Medulla oblongata (tissue), 1 donor: ENCODE measurements at regions not wholly inside any gene's neighbourhood (a gene's known extent, or its start where the extent isn't known, plus 50 kb on each side); places are given as distances from the start of the nearest gene placed in this dataset.
"Not testable (repeated sequence)": the region's sequence is repeated elsewhere in the genome, so short reads cannot be mapped to it uniquely, and the experiment has no call there.

Source experiments
- DNase-seq: peaks from one replicate; pipeline ENCODE4 v3.0.0-alpha.2; 2015; ENCODE audit errors: extremely low spot score

DNA sequence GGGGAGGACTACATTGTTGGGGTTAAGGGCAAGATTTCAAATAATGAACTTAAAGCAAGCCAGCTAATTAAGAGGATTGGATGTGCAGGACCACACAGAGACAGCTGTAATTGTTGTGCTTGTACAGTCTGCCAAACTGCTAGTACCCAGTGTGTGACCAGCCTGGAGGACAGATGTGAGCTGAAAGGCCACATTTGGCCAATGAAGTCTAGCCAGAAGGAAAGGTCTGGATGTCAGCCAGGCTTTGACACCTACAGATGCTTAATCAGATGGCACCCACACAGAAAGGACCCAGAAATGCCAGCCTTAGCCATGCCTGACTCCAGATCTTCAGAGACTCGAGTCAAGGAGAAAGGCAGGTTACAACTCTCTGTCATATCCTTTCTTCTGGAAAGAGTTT lies 491.1 kb downstream of the KIF4B start:
- no peak for DNase-seq

DNA sequence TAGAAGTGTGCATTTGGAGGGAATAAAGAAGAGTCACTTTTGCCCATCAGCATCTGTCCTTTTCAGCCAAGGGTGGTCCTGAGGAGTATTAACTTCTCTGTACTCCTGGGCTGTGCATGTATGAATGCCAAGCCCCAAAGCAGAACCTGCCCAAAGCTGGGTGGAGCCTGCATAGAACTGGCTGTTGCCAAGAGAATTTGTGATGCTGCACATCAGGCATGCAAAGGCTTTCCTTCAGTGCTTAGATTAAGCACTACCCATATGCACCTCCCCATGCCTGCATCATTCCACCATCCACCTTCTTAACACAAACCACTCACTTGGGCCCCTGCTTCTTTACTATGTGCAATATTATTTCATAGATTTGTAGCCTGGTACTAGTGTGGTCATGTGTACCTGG lies 493.8 kb downstream of the KIF4B start:
- DNase-seq = no peak

DNA sequence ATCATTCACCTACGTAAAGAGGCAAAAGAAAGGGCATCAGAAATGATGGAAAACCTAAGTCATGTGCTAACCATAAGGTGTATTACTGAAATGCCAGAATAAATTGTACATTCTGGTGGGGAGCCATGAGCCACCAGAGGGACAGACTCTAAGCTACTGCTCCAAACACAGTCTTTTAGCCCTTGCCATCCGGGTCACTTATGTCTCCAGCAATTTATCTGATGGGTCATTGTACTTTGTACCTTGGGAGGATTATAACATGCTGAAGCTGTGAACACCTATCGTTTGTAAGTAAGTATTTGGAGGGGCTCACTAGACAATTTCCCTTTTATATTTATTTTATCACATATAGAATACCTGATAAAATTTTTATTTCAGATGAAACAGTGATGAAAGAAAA lies 495.1 kb downstream of the KIF4B start:
- no peak for DNase-seq

DNA sequence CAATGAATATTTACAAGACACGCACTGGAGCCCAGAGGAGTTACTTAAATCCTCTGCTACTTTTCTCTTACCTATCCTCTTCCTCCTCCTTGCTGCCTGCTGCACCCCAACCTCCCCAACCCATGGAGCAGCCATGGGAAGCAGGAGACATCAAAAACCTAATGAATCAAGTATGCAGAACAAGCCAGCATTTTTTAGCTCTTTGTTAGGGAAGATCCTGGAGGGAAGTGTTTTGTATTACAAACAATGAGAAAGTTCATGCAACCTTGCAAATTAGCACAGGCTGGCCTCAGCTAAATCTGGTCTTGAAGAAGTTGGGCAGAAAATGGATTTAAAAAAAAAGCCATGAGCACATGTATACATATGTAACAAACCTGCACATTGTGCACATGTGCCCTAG lies 498.8 kb downstream of the KIF4B start:
- DNase-seq = no peak

DNA sequence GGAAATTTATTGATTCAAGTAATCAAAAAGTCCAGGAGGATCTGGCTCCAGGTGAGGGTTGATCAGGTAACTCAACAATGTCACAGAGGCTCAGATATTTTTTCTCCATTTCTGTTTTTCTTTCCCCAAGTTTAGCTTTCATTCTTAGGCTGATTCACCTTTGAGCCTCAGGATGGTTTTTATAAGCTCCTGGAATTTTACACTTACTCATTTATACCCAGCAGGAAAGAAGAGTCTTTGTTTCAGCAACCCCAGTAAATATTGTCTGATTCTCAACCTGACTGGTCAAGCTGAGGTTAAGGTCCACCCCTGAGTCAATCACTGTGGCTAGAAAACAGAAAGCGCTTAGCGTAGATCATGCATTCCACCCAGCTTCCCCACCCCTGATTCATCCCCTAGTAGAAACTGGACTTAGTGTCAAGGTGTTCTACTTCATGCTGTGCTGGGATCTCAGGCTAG lies 500.6 kb downstream of the KIF4B start:
- no peak for DNase-seq

DNA sequence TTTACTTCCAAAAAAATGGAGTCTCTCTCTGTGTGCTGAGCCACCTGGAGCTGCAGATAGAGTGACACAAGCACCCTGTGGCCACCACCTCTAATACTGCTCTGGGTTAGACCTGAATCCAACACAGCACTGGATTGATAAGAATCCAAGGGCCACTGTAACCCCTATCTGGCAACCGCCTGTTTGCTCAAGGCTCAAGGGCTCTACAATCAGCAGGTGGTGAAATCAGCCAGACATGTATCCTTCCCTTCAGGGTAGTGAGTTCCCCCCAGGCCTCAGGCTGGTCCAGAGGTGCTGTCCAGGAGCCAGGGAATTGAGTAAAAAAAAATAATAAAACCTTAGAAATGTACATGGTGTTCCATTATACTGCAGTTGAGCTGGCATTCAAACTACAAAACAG lies 509.0 kb downstream of the KIF4B start:
- DNase-seq = no peak

DNA sequence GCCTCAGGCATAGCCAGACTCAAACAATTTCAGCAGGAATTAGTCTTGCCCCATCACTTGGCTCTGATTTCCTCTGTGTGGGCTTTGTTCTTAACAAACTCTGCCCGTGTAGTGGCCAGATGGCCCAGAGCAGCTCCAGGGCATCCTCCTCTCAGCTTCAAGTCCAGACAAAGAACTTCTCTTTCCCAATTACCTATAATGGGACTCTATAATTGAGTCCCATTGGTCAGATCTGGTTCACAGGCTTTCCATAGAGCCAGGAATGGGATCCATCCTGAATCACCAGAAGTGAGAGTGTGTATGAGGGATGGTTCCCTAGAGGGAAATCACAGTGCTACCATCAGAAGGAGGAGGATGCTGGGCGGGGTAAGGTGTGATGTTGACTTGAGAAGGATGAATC lies 515.8 kb downstream of the KIF4B start:
- DNase-seq = no peak

DNA sequence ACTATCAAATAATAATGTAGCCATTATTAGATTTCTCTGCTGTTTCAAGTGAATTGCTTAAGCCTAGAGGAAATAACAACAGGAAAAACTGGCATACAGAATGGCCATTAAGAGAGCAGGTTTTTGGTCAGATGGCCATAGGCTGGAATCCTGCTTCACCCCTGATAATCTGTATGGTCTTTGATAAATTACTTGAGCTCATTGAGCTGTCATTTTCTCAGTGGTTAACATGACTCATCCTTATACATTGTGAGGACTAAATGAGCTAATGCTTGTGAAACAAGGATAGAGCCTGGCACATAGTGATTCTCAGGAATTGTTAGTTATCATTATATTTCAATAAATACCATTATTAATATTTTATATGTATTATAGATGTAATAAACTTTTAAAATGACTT lies 516.5 kb downstream of the KIF4B start:
- no peak for DNase-seq

DNA sequence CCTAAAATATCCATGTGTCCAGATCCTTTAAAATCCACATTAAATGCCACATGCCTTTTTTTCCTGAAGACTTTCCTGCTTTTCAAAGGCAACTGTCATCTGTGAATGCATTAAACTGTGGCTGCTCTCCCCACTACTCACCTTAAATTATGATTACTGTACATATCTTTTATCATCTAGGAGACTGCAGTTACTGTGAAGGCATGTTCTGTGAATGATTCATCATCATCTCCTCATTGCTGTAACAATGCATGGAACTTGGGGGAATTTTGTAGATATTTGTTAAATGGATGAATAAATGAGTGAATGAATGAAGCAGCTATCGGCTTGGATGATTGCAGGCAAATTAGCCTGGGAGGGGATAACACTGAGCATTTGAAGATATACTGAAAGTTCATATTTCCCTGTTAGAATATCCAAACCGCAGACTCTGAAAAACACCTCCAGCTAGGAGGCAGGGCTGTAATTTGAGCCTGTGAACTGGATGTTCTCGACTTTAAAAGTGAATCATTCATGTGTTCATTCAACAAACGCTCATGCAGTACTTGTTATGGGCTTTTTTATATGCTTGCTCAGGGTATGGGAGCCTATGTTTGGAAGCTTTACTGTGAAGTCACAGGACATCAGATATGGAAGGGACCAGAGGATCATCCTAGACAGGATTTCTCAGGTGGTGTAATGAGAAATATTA lies 519.2 kb downstream of the KIF4B start:
- DNase-seq = no peak

DNA sequence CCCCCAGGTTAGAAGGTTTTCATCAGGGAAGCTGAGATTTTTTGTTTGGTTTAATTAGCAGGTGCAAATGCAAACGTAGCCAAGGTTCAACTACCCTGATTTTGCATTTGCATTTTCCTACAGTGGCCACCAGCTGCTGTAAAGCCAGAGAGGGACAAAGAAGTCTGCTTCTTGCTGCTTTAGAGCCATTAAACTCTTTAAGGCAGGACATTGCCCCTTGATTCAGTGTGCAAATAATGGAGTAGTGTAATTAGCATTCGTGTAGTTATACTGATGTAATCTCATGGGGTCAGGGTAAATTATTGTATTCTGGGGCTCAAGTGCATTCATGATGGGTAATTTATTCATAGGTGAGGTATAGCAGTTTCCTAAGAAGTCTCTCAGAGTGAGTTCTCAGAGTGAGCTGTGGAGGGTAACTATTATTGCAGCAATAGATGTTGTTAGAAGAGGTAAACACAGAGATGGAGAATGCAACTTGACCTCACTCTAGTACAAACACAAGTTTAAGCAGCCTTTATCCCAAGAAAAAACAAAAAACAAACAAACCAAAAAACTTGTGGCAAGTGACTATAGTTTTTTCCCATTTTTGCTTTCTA lies 526.5 kb downstream of the KIF4B start:
- no peak for DNase-seq

DNA sequence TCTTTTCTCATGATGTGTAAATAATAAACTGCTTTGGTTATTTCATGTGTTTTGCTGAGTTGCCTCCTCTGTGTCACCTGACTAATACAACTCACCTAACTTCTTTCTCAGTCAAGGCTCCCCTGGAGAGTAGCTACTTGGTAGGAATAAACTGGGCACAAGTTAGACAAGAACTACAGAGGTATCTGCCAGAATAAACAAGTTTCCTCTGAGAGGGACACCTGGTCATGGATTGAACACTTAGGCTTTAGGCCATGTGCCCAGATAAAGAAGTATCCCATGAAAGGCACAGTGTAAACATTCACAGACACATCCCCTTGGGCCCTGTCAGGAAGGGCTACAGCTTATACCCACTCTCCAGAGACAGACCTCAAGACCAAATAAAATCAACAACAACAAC lies 532.5 kb downstream of the KIF4B start:
- no peak for DNase-seq

DNA sequence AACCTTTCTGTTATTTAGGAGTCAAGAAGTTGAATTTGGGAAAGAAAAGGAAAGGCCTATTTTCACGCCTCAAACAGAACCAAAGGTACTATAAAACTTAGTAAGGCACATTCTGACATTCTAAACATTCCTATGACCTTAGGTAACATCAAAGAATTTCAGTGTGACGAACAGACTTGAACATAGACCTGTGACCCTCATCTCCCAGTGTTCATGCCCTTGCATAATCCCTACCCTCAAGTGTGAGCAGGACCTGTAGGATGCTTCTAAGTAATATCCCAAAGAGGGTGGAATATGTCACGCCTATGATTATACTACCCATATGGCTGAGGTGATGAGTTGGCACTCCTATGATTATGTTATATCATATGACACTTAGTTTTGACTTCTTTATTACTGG lies 540.9 kb downstream of the KIF4B start:
- no peak for DNase-seq

DNA sequence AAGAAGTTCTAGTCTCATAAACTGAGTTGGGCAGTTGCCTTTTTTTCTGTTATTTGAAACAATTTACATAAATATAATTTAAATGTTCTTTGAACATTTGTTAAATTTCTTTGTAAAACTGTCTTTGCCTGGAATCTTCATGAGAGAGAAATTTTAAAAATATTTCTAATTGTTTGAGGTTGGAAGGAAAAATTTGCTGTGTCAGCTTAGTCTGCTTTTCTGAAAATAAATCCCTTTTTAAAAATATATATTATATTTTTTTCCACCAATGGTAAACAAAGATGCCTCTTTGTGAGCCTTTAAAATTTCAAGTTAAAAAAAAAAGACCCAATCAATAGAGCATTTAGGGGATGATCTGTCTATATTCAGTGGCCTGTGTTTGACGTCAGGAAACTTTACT lies 542.7 kb downstream of the KIF4B start:
- DNase-seq = no peak

DNA sequence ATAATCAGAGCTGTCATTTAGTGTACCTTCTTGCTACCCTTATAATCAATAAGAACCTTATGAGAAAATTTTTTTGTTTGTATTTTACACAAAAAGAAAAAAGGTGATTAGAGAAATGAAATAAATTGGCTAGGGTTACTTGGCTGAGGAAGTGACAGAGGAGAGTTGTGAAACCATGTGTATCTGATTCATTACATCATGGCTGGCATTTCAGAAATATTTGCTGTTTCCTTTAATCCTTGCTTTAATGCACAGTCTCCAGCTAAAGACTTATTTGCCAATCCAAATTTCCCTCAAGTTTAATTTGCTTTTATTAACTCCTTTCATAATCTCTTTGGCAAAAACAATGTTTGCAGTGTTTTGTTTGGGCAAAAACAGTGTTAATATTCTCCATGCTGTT lies 543.1 kb downstream of the KIF4B start:
- no peak for DNase-seq

DNA sequence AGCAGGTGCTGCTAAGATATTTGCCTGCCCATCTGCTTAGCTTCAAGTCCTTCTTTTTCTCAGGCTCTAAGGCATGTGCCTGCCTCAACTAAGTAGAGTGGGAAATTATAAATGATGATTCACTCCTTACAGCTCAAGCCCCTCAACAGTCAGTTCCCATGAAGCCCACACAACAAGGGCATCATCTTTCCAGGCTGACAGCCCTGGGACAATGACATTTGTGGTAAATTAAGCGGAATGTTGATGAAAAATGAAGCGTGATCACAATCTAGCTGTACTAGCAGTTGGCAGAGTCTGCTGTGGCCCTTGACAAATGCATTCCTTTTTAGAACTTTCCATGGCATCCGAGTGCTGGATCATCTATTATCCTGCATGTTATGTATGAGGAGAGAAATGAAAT lies 548.6 kb downstream of the KIF4B start:
- DNase-seq = no peak

DNA sequence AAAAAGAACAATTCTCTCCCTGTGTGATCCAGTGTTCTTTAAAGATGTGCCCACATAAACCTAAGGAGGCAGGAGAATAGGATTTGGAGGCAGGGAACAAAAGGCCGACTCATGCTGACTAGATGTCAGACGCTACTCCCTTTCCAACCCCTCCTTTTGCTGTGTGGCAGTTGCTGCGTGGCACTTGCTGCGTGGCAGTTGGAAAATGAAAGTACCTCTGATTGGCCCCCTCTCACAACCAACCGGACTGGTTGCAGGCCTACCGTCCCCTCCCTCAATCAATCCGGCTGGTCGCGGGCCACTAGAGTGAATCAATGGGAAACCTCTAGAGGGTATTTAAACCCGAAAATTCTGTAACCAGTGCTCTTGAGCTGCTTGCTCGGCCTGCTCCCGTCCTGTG lies 551.0 kb downstream of the KIF4B start:
- DNase-seq = no peak

DNA sequence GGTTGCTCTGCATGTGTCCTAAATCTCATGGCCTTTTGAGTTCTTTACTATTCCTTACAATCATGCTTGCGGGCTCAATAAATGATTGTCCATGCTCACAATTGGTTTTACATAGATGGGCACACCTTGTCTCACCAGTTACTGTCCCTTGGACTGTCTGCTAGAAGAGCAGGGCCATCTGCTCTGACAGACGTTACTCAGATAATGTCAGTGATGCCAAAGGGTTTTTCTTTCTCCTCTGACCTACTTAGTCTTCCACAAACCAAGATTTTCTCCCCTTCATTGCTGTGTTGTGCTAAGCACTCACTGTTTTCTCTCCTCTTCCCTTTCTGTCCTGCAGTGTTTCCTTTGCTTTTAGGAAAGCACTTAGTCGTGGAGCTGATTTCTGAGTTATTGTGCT lies 562.3 kb downstream of the KIF4B start:
- DNase-seq = no peak

DNA sequence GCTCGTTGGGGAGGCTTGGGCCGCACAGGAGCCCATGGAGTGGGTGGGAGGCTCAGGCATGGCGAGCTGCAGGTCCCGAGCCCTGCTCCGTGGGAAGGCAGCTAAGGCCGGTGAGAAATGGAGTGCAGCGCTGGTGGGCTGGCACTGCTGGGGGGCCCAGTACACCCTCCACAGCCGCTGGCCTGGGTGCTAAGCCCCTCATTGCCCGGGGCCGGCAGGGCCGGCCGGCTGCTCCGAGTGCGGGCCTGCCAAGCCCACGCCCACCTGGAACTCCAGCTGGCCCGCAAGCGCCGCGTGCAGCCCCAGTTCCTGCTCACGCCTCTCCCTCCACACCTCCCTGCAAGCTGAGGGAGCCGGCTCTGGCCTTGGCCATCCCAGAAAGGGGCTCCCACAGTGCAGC lies 573.3 kb downstream of the KIF4B start:
- not testable (repeated sequence) for DNase-seq

DNA sequence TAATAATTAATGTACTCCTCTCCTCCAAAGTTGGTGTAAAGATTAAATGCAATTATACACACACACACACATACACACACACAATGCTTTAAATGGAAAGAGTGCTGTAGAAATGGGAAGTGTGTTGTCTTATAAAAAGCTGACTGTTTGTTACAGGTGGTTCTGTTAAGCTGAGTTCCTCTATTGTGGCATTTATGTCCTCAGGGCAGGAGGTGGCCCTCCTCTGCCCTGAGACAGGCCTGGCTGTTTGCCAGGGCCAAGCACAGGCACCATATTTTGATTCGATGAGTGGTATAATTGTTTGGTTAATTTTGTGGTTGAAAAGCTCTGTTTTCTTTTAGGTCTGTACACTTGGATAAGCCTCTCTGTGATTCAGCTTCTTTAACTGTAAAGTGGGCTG lies 573.9 kb downstream of the KIF4B start:
- no peak for DNase-seq

DNA sequence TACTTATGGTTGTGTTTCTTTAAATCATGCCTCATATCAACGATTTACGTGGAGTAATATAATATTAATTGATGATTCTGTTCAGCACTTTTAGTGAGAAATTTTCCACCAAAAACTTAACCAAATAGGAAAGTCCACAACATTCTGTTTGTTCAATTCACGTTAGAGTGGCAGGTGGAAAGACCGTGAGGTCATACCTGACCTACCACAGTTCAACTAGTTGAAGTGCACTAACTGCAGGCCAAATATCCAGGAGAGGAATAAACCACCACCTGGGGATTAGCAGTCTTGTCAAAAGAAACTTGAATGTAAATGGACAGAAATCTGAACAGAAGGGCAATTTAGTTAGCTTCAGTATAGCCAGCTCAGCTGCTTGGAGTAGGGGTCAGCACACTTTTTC lies 577.7 kb downstream of the KIF4B start:
- DNase-seq = no peak

DNA sequence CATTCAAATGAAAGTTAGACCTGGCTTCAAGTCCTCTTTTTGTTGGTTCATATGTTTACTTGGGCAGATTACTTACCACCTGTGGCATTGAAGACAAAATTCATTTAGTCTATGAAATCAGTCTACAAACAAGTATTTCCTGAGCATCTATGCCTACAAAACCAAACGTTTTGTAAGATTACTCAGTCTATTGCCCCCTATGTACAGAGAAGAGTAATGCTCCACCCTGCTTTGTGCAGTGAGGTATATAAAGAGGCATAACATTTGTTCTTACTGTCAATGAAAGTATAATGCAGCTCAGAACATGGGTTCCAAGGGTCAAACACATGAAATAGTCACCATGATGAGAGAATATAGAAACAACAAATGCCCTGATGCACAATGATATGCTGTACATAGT lies 580.7 kb downstream of the KIF4B start:
- DNase-seq = no peak

DNA sequence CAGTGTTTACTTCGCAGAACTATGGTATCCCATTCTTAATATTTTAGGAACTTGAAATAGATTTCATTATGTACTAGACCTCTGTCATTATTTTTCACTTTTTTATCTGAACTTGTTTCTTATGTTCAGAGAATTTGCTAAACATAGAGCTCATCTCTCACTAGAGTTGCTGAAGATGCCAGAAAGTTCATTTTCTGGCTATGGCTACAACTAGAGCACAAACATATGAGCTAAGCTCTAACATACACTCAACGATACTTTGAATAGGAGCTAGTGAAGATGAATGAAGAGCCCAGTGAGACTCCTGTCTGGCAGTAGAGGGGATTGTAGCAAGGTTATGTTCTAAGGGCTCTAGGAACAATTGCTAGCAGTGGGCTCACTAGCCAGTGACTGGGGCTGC lies 582.2 kb downstream of the KIF4B start:
- no peak for DNase-seq

DNA sequence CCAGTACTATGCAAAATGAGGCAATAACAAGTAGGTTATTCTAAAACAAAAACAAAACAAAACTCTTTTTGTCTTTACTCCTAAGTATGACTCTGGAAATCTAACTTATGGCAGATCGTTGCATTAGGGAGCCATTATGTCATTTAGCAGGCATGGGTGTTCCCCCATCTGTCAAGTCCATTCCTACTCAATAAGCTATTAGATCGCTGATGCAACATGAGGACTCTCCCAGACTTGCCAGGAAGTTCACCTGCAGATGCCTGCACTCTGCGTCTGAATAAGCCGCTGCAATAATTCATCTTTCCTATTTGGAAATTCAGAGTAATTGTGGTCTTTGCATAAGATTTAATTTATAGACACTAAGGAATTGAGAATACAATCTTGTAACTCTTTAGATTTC lies 585.0 kb downstream of the KIF4B start:
- no peak for DNase-seq

DNA sequence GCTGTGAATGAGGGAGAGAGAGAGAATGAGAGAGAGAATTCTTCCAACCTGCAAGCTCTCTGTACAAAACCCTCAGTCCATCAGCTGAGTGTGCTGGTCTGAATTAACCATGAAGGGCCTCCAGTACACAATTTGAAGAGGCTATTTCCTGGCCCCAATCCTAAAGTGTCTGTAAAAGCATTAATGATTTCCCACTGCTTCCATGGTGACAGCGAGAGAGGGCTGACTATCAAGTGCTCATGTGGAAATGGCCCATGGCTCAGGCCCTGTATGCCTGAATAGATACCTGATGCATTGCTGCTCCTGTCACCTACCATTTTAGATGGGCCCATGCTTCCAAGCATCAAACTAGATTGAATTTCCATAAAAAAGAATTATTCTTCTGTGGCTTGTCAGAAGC lies 592.4 kb downstream of the KIF4B start:
- no peak for DNase-seq
